ENCODE measurements at regions not wholly inside any gene's neighbourhood (a gene's known extent, or its start where the extent isn't known, plus 50 kb on each side); places are given as distances from the start of the nearest gene placed in this dataset.

DNA sequence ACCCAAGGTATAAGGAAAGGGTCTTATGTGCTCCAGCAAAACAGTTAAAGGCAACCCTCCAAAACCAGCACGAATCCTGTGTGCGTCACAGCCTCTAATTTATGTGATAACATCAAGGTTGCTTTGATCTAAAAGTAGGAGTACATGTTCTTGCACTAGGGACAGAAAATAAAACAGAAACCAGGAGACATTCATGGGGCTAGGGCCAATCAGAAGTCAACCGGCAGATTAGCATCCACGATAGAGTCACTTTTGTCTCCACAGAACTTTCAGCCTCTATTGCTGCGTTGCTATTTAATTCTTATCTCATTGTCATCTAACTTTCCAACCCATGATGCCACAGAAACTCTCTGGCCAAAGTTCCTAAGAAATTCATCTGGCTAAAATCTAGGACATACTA, 178.8 kb upstream of the PTCHD4 start:
- no peak for DNase-seq
- H3K27me3 ChIP-seq: no peaks in the 10 kb centered on the region
- H3K4me1 ChIP-seq (ENCODE audit: insufficient read depth): no peaks in the 10 kb centered on the region
- H3K36me3 ChIP-seq: no peaks in the 10 kb centered on the region
- TF ChIP-seq, protein P1, sequence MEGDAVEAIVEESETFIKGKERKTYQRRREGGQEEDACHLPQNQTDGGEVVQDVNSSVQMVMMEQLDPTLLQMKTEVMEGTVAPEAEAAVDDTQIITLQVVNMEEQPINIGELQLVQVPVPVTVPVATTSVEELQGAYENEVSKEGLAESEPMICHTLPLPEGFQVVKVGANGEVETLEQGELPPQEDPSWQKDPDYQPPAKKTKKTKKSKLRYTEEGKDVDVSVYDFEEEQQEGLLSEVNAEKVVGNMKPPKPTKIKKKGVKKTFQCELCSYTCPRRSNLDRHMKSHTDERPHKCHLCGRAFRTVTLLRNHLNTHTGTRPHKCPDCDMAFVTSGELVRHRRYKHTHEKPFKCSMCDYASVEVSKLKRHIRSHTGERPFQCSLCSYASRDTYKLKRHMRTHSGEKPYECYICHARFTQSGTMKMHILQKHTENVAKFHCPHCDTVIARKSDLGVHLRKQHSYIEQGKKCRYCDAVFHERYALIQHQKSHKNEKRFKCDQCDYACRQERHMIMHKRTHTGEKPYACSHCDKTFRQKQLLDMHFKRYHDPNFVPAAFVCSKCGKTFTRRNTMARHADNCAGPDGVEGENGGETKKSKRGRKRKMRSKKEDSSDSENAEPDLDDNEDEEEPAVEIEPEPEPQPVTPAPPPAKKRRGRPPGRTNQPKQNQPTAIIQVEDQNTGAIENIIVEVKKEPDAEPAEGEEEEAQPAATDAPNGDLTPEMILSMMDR (IDR thresholded peaks at IDR 0.05): no peak
- no peak for TF ChIP-seq POLR2A (IDR thresholded peaks at IDR 0.05)
- no peak for TF ChIP-seq EP300 (IDR thresholded peaks at IDR 0.05)
- intact Hi-C loops (cut with DNase I): no loop called here
- no peaks in the 10 kb centered on the region for H3K9me3 ChIP-seq
- H3K4me3 ChIP-seq: no peak overlapping the region
- H3K27ac ChIP-seq: no peak overlapping the region
- 50 to 65% (median 60%) methylated on average over 5 of the region's 5 CpGs for WGBS, 3 donors

DNA sequence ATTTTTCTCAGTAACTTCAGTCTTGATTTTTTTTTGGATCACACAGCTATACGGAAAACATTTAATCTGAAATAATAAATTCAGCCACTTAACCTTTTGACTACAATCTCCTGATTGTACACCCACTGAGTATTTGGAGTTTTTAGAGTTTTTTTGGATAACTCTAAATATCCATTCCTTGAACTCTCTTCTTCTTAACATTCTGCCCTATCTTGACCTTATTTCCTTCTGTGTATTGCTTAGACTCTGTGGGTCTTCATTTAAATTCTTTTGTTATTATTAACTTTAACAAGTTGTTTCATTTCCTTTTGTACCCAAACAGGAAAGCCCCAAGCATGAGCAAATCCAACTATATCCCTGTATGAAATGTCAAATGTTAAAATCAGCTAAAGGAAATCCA, 170.2 kb upstream of the PTCHD4 start:
- TF ChIP-seq, protein P1 (IDR thresholded peaks at IDR 0.05): no peak
- no peak for TF ChIP-seq EP300 (IDR thresholded peaks at IDR 0.05)
- no peak for TF ChIP-seq POLR2A (IDR thresholded peaks at IDR 0.05)
- no peak overlapping the region for H3K4me3 ChIP-seq

DNA sequence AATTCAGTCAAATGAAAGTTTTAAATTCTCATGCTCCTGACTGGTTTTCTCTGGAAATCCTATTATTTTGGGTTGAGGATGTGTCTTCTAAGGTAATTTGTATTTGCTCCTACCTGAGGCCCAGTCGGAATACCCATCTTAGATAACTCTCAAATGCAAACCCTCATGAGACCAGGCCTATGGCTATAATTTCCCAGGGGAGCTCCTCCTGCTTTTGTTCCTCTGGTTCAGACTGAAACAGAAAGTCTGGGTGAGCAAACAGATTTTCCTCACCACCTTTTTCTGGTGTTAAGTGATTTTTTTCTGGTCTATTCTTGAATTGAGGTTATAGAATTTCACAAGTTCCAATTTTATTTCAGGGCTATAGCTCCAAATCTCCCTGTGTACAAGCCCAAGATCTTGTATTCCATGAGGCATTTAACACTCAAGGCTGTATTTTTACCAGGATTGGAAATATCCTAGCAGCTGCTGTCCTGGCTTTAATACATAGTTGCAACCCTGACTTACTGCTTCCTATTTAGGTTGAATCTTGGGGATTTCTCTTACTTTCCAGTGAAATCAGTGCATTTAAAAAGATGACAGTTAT, 169.1 kb upstream of the PTCHD4 start:
- no peak for DNase-seq
- Histone ChIP-seq H3K27me3 (no peaks in the 10 kb centered on the region), H3K4me1 (ENCODE audit: insufficient read depth) (no peaks in the 10 kb centered on the region), H3K27ac (no peak overlapping the region), H3K9me3 (no peaks in the 10 kb centered on the region), H3K36me3 (no peaks in the 10 kb centered on the region), H3K4me3 (no peak overlapping the region)
- TF ChIP-seq, protein P1 (IDR thresholded peaks at IDR 0.05): no peak
- TF ChIP-seq POLR2A (IDR thresholded peaks at IDR 0.05) (no peak), EP300 (IDR thresholded peaks at IDR 0.05) (no peak)
- WGBS, 3 donors: 79 to 90% (median 80%) methylated on average over 1 of the region's 1 CpG
- intact Hi-C loops (cut with DNase I): no loop called here

More for the DNA sequence above, 170.2 kb upstream of the PTCHD4 start:
- intact Hi-C loops (cut with DNase I): no loop called here
- H3K27ac ChIP-seq: no peak overlapping the region
- no peak for DNase-seq
- no peaks in the 10 kb centered on the region for H3K9me3 ChIP-seq
- no peaks in the 10 kb centered on the region for H3K27me3 ChIP-seq
- WGBS, 3 donors: 40 to 49% (median 45%) methylated on average over 1 of the region's 1 CpG
- H3K4me1 ChIP-seq (ENCODE audit: insufficient read depth): no peaks in the 10 kb centered on the region
- no peaks in the 10 kb centered on the region for H3K36me3 ChIP-seq

DNA sequence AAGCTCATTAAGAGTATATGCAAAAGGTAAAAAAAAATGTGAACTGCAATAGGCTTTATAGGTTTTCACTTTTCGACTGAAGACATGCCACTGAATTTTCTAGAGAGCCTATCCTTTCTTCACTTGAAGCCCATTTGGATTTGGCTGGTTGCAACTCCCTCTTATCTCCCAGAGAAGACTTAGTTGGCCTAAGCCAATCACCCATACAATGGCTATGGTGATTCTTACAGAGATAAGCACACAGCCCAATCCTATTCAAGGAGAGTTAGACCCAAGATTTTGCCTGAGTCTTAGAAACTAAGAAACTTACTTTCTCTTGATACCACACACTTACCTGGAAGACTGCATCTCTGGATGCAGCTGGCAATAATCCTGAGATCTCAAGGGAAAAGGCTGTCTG, 167.3 kb upstream of the PTCHD4 start:
- Histone ChIP-seq H3K27ac (no peak overlapping the region), H3K4me1 (ENCODE audit: insufficient read depth) (no peaks in the 10 kb centered on the region), H3K4me3 (no peak overlapping the region), H3K36me3 (no peaks in the 10 kb centered on the region), H3K9me3 (no peaks in the 10 kb centered on the region), H3K27me3 (no peaks in the 10 kb centered on the region)
- intact Hi-C loops (cut with DNase I): no loop called here
- no peak for DNase-seq
- whole genome bisulfite sequencing, 3 donors: 88 to 95% (median 88%) methylated on average over 1 of the region's 1 CpG
- no peak for TF ChIP-seq EP300 (IDR thresholded peaks at IDR 0.05)
- TF ChIP-seq, protein P1 (IDR thresholded peaks at IDR 0.05): no peak
- no peak for TF ChIP-seq POLR2A (IDR thresholded peaks at IDR 0.05)
